HEK293T (cell line): ENCODE measurements at regions not wholly inside any gene's neighbourhood (a gene's known extent, or its start where the extent isn't known, plus 50 kb on each side); places are given as distances from the start of the nearest gene placed in this dataset.

Experiments used
- ARNT ChIP-seq: fragments of 450-650 bp; IDR thresholded peaks from 2 replicates; pipeline ENCODE4 v1.6.1; 2017; ENCODE audit warnings: mild to moderate bottlenecking
- ELF4 ChIP-seq: fragments of 450-650 bp; IDR thresholded peaks from 2 replicates; pipeline ENCODE4 v1.6.1; 2017; ENCODE audit warnings: antibody characterized with exemption
- FOXA1 ChIP-seq: fragments of 450-650 bp; IDR thresholded peaks from 2 replicates; pipeline ENCODE4 v1.6.1; 2016; ENCODE audit warnings: mild to moderate bottlenecking
- FOXK2 ChIP-seq: fragments of 450-650 bp; IDR thresholded peaks from 2 replicates; pipeline ENCODE4 v1.6.1; 2016; ENCODE audit warnings: mild to moderate bottlenecking
- FOXM1 ChIP-seq: fragments of 450-650 bp; IDR thresholded peaks from 2 replicates; pipeline ENCODE4 v1.6.1; 2017; ENCODE audit warnings: mild to moderate bottlenecking, borderline replicate concordance
- LEF1 ChIP-seq: fragments of 450-650 bp; IDR thresholded peaks from 2 replicates; pipeline ENCODE4 v1.6.1; 2017; ENCODE audit warnings: mild to moderate bottlenecking, borderline replicate concordance
- SP1 ChIP-seq: fragments of 450-650 bp; IDR thresholded peaks from 2 replicates; pipeline ENCODE4 v1.6.1; 2017
- SUZ12 ChIP-seq: fragments of 450-650 bp; IDR thresholded peaks from 2 replicates; pipeline ENCODE4 v1.6.1; 2016; ENCODE audit warnings: mild to moderate bottlenecking
- TARDBP ChIP-seq: fragments of 450-650 bp; IDR thresholded peaks from 2 replicates; pipeline ENCODE4 v1.6.1; 2016
- TF ChIP-seq, protein P1 (sequence below): fragments of 450-650 bp; IDR thresholded peaks from 2 replicates; pipeline ENCODE4 v1.6.1; 2016

DNA sequence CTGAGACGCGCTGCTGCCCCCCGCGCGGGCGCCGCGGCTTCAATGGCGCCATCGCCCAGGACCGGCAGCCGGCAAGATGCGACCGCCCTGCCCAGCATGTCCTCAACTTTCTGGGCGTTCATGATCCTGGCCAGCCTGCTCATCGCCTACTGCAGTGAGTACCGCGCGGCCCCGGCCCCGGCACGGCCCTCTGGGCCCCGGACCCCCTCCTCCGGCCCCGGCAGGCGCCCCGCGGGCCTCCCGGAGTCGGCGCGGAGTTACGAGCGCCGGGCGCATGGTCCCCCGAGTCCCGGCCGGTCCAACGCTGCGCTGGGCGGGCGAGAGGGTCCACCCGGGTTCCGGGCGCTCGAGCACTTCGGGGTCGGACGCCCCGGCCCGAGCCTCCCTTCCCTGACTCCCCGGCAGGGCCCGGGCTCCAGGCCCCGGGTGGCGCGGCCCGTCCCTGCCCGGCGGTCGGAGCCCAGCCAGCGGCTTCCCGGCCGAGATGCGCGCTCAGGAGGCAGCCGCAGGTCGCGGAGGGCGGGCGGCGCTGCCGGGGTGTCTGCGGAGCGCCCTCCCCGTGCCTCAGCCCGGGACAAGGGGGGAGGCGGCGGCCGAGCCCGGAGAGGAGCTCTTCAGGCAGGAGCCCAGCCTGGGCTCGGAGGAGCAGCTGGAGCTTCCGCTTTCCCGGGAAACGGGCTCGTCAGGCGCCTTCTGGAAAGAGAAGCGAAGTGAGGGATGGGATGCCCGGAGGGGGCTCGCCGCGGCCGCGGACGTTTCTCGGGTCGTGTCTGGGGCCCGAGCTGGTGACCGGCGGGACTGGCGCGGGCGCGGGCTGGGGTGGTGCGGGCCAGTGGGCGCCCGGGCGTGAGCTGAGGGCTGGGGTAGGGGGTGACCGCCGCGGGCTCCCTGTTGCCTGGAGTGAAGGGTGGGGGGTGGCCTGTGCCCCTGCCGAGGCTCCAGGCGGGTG, 1337.8 kb downstream of the BRD1 start:
- no peak for TF ChIP-seq SUZ12
- no peak for TF ChIP-seq FOXA1
- TF ChIP-seq ELF4, result no peak
- no peak for TF ChIP-seq FOXK2
- TF ChIP-seq, protein P1, sequence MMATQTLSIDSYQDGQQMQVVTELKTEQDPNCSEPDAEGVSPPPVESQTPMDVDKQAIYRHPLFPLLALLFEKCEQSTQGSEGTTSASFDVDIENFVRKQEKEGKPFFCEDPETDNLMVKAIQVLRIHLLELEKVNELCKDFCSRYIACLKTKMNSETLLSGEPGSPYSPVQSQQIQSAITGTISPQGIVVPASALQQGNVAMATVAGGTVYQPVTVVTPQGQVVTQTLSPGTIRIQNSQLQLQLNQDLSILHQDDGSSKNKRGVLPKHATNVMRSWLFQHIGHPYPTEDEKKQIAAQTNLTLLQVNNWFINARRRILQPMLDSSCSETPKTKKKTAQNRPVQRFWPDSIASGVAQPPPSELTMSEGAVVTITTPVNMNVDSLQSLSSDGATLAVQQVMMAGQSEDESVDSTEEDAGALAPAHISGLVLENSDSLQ, result no peak
- TF ChIP-seq SP1, result no peak
- no peak for TF ChIP-seq TARDBP
- no peak for TF ChIP-seq LEF1
- TF ChIP-seq FOXM1, result no peak
- TF ChIP-seq ARNT, result no peak
